NT2/D1 (cell line): ENCODE measurements at regions not wholly inside any gene's neighbourhood (a gene's known extent, or its start where the extent isn't known, plus 50 kb on each side); places are given as distances from the start of the nearest gene placed in this dataset.

ENCODE experiments used
- DNase-seq: peaks from one replicate; pipeline ENCODE4 v3.0.0-alpha.2; 2011; ENCODE audit warnings: low read depth, low spot score
- H3K27me3 ChIP-seq: 2 replicates; pipeline ENCODE4 v1.6.0; 2011; ENCODE audit warnings: mild to moderate bottlenecking; ENCODE audit not compliant: insufficient read length, insufficient read depth
- H3K36me3 ChIP-seq: 2 replicates; pipeline ENCODE4 v1.6.1; 2011; ENCODE audit warnings: mild to moderate bottlenecking, low read length, mixed read lengths; ENCODE audit not compliant: insufficient read depth, insufficient read length
- H3K4me1 ChIP-seq: 2 replicates; pipeline ENCODE4 v1.5.1; 2011; ENCODE audit not compliant: insufficient read depth, insufficient read length
- H3K4me3 ChIP-seq: 2 replicates; pipeline ENCODE4 v1.5.1; 2011; ENCODE audit warnings: low read depth; ENCODE audit not compliant: insufficient read length
- H3K9ac ChIP-seq: 2 replicates; pipeline ENCODE4 v1.6.0; 2011; ENCODE audit warnings: low read depth; ENCODE audit not compliant: insufficient read length
- H3K9me3 ChIP-seq: 2 replicates; pipeline ENCODE4 v1.5.1; 2011; ENCODE audit warnings: mild to moderate bottlenecking, low read length; ENCODE audit not compliant: insufficient read depth
- SUZ12 ChIP-seq: IDR thresholded peaks from 2 replicates; pipeline ENCODE4 v1.6.1; 2011; ENCODE audit not compliant: insufficient read length, insufficient read depth; ENCODE audit errors: extremely low read depth
- YY1 ChIP-seq: IDR thresholded peaks from 2 replicates; pipeline ENCODE4 v1.6.1; 2011; ENCODE audit not compliant: insufficient read length, insufficient read depth
- ZNF274 ChIP-seq: IDR thresholded peaks from 2 replicates; pipeline ENCODE4 v1.6.1; 2011; ENCODE audit warnings: mild to moderate bottlenecking, low read depth, low read length

GRCh38 chr15:77853910-77854309 is 221.2 kb upstream of the LINGO1 start:
- H3K27me3 ChIP-seq = no peaks in the 10 kb centered on the region
- no peak for DNase-seq
- H3K9me3 ChIP-seq = peaks cover 10% of the 10 kb centered on the region
- no peaks in the 10 kb centered on the region for H3K36me3 ChIP-seq
- no peak overlapping the region for H3K4me3 ChIP-seq
- peaks cover 9% of the 10 kb centered on the region for H3K4me1 ChIP-seq
- H3K9ac ChIP-seq = no peak overlapping the region
- TF ChIP-seq ZNF274 (no peak), YY1 (no peak), SUZ12 (no peak)

GRCh38 chr15:77853008-77853328 is 220.3 kb upstream of the LINGO1 start:
- no peaks in the 10 kb centered on the region for H3K36me3 ChIP-seq
- peaks cover 17% of the 10 kb centered on the region for H3K9me3 ChIP-seq
- TF ChIP-seq SUZ12 = no peak
- no peak for TF ChIP-seq ZNF274
- TF ChIP-seq YY1 = no peak
- no peaks in the 10 kb centered on the region for H3K27me3 ChIP-seq
- peaks cover 9% of the 10 kb centered on the region for H3K4me1 ChIP-seq
- DNase-seq = no peak
- H3K9ac ChIP-seq = no peak overlapping the region
- no peak overlapping the region for H3K4me3 ChIP-seq

- peaks cover 21% of the 10 kb centered on the region for H3K9me3 ChIP-seq
- no peak overlapping the region for H3K9ac ChIP-seq
- no peak for TF ChIP-seq YY1
- TF ChIP-seq ZNF274 = no peak
- TF ChIP-seq SUZ12 = no peak
- H3K27me3 ChIP-seq = no peaks in the 10 kb centered on the region
- H3K36me3 ChIP-seq = no peaks in the 10 kb centered on the region
- no peak for DNase-seq
- no peak overlapping the region for H3K4me3 ChIP-seq
- peaks cover 9% of the 10 kb centered on the region for H3K4me1 ChIP-seq
Measured at GRCh38 chr15:77852241-77853007, 219.7 kb upstream of the LINGO1 start.

- peaks cover 7% of the 10 kb centered on the region for H3K4me1 ChIP-seq
- H3K27me3 ChIP-seq = no peaks in the 10 kb centered on the region
- no peak overlapping the region for H3K9ac ChIP-seq
- H3K4me3 ChIP-seq = no peak overlapping the region
- TF ChIP-seq ZNF274 = no peak
- no peak for TF ChIP-seq YY1
- TF ChIP-seq SUZ12 = no peak
- DNase-seq = no peak
- no peaks in the 10 kb centered on the region for H3K36me3 ChIP-seq
- H3K9me3 ChIP-seq = peaks cover 26% of the 10 kb centered on the region
Measured at GRCh38 chr15:77851691-77852090, 219.0 kb upstream of the LINGO1 start.

- H3K9me3 ChIP-seq = peaks cover 32% of the 10 kb centered on the region
- no peaks in the 10 kb centered on the region for H3K27me3 ChIP-seq
- TF ChIP-seq SUZ12 (no peak), YY1 (no peak), ZNF274 (no peak)
- no peaks in the 10 kb centered on the region for H3K36me3 ChIP-seq
- H3K4me1 ChIP-seq = peaks cover 7% of the 10 kb centered on the region
- no peak overlapping the region for H3K4me3 ChIP-seq
- no peak overlapping the region for H3K9ac ChIP-seq
- no peak for DNase-seq
Measured at GRCh38 chr15:77851086-77851485, 218.4 kb upstream of the LINGO1 start.

- Histone ChIP-seq H3K27me3 (no peaks in the 10 kb centered on the region), H3K9ac (no peak overlapping the region), H3K36me3 (no peaks in the 10 kb centered on the region), H3K9me3 (peaks cover 56% of the 10 kb centered on the region), H3K4me3 (no peak overlapping the region), H3K4me1 (peaks cover 5% of the 10 kb centered on the region)
- no peak for DNase-seq
- TF ChIP-seq ZNF274 (no peak), YY1 (no peak), SUZ12 (no peak)
Measured at GRCh38 chr15:77846986-77847385, 214.3 kb upstream of the LINGO1 start.

- no peaks in the 10 kb centered on the region for H3K27me3 ChIP-seq
- TF ChIP-seq ZNF274 (no peak), SUZ12 (no peak), YY1 (no peak)
- H3K9ac ChIP-seq = no peak overlapping the region
- no peak overlapping the region for H3K4me3 ChIP-seq
- H3K36me3 ChIP-seq = no peaks in the 10 kb centered on the region
- H3K4me1 ChIP-seq = peaks cover 8% of the 10 kb centered on the region
- peaks cover 56% of the 10 kb centered on the region for H3K9me3 ChIP-seq
- DNase-seq = no peak
Measured at GRCh38 chr15:77846360-77846759, 213.6 kb upstream of the LINGO1 start.
